Caki2 (cell line): ENCODE measurements at regions not wholly inside any gene's neighbourhood (a gene's known extent, or its start where the extent isn't known, plus 50 kb on each side); places are given as distances from the start of the nearest gene placed in this dataset.

Experiments
- DNase-seq: peaks from one replicate; pipeline ENCODE4 v3.0.0-alpha.2; 2015; ENCODE audit warnings: low read depth
- in situ Hi-C: cut with HindIII; loops from 2 replicates; pipeline ENCODE4 v1.10.0; 2016; ENCODE audit warnings: low sequenced_read_pairs, low pct_unique_long_range_greater_than_20kb, mixed read lengths

- in situ Hi-C loops = no loop called here
- DNase-seq = peak; percentile 52
These were observed 131.0 kb upstream of the BMP2 start for GRCh38 chr20:6636209-6637159.

GRCh38 chr20:6635034-6635736 is 132.3 kb upstream of the BMP2 start:
- DNase-seq = no peak
- in situ Hi-C loops = no loop called here

- in situ Hi-C loops = no loop called here
- peak; percentile 70 for DNase-seq
These were observed 135.3 kb upstream of the BMP2 start for GRCh38 chr20:6632187-6632586.

GRCh38 chr20:6630514-6630913 is 137.0 kb upstream of the BMP2 start:
- in situ Hi-C loops = no loop called here

GRCh38 chr20:6629564-6629963 is 137.9 kb upstream of the BMP2 start:
- no peak for DNase-seq
- in situ Hi-C loops = no loop called here

More at GRCh38 chr20:6630514-6630913, 137.0 kb upstream of the BMP2 start:
- no peak for DNase-seq

- in situ Hi-C loops = no loop called here
- no peak for DNase-seq
These were observed 140.7 kb upstream of the BMP2 start for GRCh38 chr20:6626805-6627204.

- in situ Hi-C loops = no loop called here
- no peak for DNase-seq
These were observed 143.5 kb upstream of the BMP2 start for GRCh38 chr20:6623989-6624388.

- DNase-seq = no peak
- in situ Hi-C loops = no loop called here
These were observed 145.4 kb upstream of the BMP2 start for GRCh38 chr20:6622041-6622440.

GRCh38 chr20:6618051-6618450 is 149.4 kb upstream of the BMP2 start:
- in situ Hi-C loops = no loop called here
- no peak for DNase-seq

GRCh38 chr20:6616421-6616820 is 151.1 kb upstream of the BMP2 start:
- no peak for DNase-seq
- in situ Hi-C loops = no loop called here

- in situ Hi-C loops = no loop called here
- no peak for DNase-seq
These were observed 152.7 kb upstream of the BMP2 start for GRCh38 chr20:6614836-6615235.

- in situ Hi-C loops = no loop called here
- peak; percentile 14 for DNase-seq
These were observed 154.1 kb upstream of the BMP2 start for GRCh38 chr20:6613280-6613861.

GRCh38 chr20:6612606-6612923 is 154.9 kb upstream of the BMP2 start:
- no peak for DNase-seq
- in situ Hi-C loops = no loop called here

- in situ Hi-C loops = no loop called here
- DNase-seq = no peak
These were observed 155.4 kb upstream of the BMP2 start for GRCh38 chr20:6611911-6612605.

GRCh38 chr20:6606651-6607050 is 160.8 kb upstream of the BMP2 start:
- DNase-seq = no peak
- in situ Hi-C loops = no loop called here

- in situ Hi-C loops = no loop called here
- no peak for DNase-seq
These were observed 162.2 kb upstream of the BMP2 start for GRCh38 chr20:6605055-6605935.

GRCh38 chr20:6604179-6604578 is 163.3 kb upstream of the BMP2 start:
- in situ Hi-C loops = no loop called here
- no peak for DNase-seq
